Activated naive CD8-positive, alpha-beta T cell treated with anti-CD3 and anti-CD28 coated beads for 36 hours (primary cell): ENCODE measurements at regions not wholly inside any gene's neighbourhood (a gene's known extent, or its start where the extent isn't known, plus 50 kb on each side); places are given as distances from the start of the nearest gene placed in this dataset.

Experiments used
- DNase-seq: peaks from one replicate; pipeline ENCODE4 v3.0.0; 2021
- H3K27ac Mint-ChIP-seq: one replicate; pipeline ENCODE4 v1.8.0; 2022; ENCODE audit warnings: mild to moderate bottlenecking, moderate library complexity, mixed read lengths
- H3K27me3 Mint-ChIP-seq: one replicate; pipeline ENCODE4 v1.8.0; 2022; ENCODE audit warnings: mild to moderate bottlenecking, mixed read lengths
- H3K36me3 Mint-ChIP-seq: one replicate; pipeline ENCODE4 v1.8.0; 2021; ENCODE audit warnings: mild to moderate bottlenecking, mixed read lengths
- H3K4me1 Mint-ChIP-seq: one replicate; pipeline ENCODE4 v1.8.0; 2021; ENCODE audit warnings: mixed read lengths
- H3K4me3 Mint-ChIP-seq: one replicate; pipeline ENCODE4 v1.8.0; 2022; ENCODE audit warnings: mild to moderate bottlenecking, moderate library complexity, mixed read lengths
- H3K9me3 Mint-ChIP-seq: one replicate; pipeline ENCODE4 v1.8.0; 2022; ENCODE audit warnings: mixed read lengths

- no peak for DNase-seq
- Mint-ChIP-seq H3K27me3 (peaks cover 4% of the 10 kb centered on the region), H3K27ac (no peak overlapping the region), H3K36me3 (no peaks in the 10 kb centered on the region), H3K9me3 (no peaks in the 10 kb centered on the region), H3K4me1 (no peaks in the 10 kb centered on the region), H3K4me3 (no peak overlapping the region)
Measured at GRCh38 chr9:73039271-73040263, 86.7 kb upstream of the ALDH1A1 start.

GRCh38 chr9:73038613-73039012 is 85.8 kb upstream of the ALDH1A1 start:
- no peak overlapping the region for H3K27ac Mint-ChIP-seq
- H3K36me3 Mint-ChIP-seq: no peaks in the 10 kb centered on the region
- H3K4me3 Mint-ChIP-seq: no peak overlapping the region
- DNase-seq: no peak
- no peaks in the 10 kb centered on the region for H3K9me3 Mint-ChIP-seq
- no peaks in the 10 kb centered on the region for H3K4me1 Mint-ChIP-seq
- H3K27me3 Mint-ChIP-seq: peaks cover 7% of the 10 kb centered on the region

GRCh38 chr9:73038089-73038509 is 85.2 kb upstream of the ALDH1A1 start:
- Mint-ChIP-seq H3K9me3 (no peaks in the 10 kb centered on the region), H3K27ac (no peak overlapping the region), H3K4me3 (no peak overlapping the region), H3K4me1 (no peaks in the 10 kb centered on the region), H3K36me3 (no peaks in the 10 kb centered on the region), H3K27me3 (peaks cover 7% of the 10 kb centered on the region)
- no peak for DNase-seq

GRCh38 chr9:73037613-73038012 is 84.8 kb upstream of the ALDH1A1 start:
- H3K27me3 Mint-ChIP-seq: peaks cover 7% of the 10 kb centered on the region
- DNase-seq: no peak
- H3K9me3 Mint-ChIP-seq: no peaks in the 10 kb centered on the region
- H3K4me1 Mint-ChIP-seq: no peaks in the 10 kb centered on the region
- no peaks in the 10 kb centered on the region for H3K36me3 Mint-ChIP-seq
- no peak overlapping the region for H3K27ac Mint-ChIP-seq
- no peak overlapping the region for H3K4me3 Mint-ChIP-seq

- H3K27ac Mint-ChIP-seq: no peak overlapping the region
- no peaks in the 10 kb centered on the region for H3K36me3 Mint-ChIP-seq
- H3K27me3 Mint-ChIP-seq: peaks cover 7% of the 10 kb centered on the region
Measured at GRCh38 chr9:73034962-73035361, 82.1 kb upstream of the ALDH1A1 start.

GRCh38 chr9:73031350-73031749 is 78.5 kb upstream of the ALDH1A1 start:
- DNase-seq: no peak
- H3K4me3 Mint-ChIP-seq: no peak overlapping the region
- no peaks in the 10 kb centered on the region for H3K9me3 Mint-ChIP-seq
- H3K27ac Mint-ChIP-seq: no peak overlapping the region
- no peaks in the 10 kb centered on the region for H3K36me3 Mint-ChIP-seq
- peaks cover 4% of the 10 kb centered on the region for H3K27me3 Mint-ChIP-seq
- no peaks in the 10 kb centered on the region for H3K4me1 Mint-ChIP-seq

More at GRCh38 chr9:73034962-73035361, 82.1 kb upstream of the ALDH1A1 start:
- no peaks in the 10 kb centered on the region for H3K4me1 Mint-ChIP-seq
- no peak overlapping the region for H3K4me3 Mint-ChIP-seq
- DNase-seq: no peak
- H3K9me3 Mint-ChIP-seq: no peaks in the 10 kb centered on the region

GRCh38 chr9:73030370-73031030 is 77.6 kb upstream of the ALDH1A1 start:
- Mint-ChIP-seq H3K27ac (no peak overlapping the region), H3K27me3 (peaks cover 4% of the 10 kb centered on the region), H3K4me3 (no peak overlapping the region), H3K9me3 (no peaks in the 10 kb centered on the region), H3K36me3 (no peaks in the 10 kb centered on the region), H3K4me1 (no peaks in the 10 kb centered on the region)
- DNase-seq: no peak

GRCh38 chr9:73029346-73029745 is 76.5 kb upstream of the ALDH1A1 start:
- Mint-ChIP-seq H3K9me3 (no peaks in the 10 kb centered on the region), H3K4me1 (no peaks in the 10 kb centered on the region), H3K27me3 (peaks cover 4% of the 10 kb centered on the region), H3K36me3 (no peaks in the 10 kb centered on the region), H3K4me3 (no peak overlapping the region), H3K27ac (no peak overlapping the region)
- no peak for DNase-seq

GRCh38 chr9:73026375-73026774 is 73.5 kb upstream of the ALDH1A1 start:
- peaks cover 8% of the 10 kb centered on the region for H3K4me1 Mint-ChIP-seq
- DNase-seq: no peak
- no peaks in the 10 kb centered on the region for H3K27me3 Mint-ChIP-seq
- no peak overlapping the region for H3K27ac Mint-ChIP-seq
- H3K4me3 Mint-ChIP-seq: no peak overlapping the region
- H3K36me3 Mint-ChIP-seq: no peaks in the 10 kb centered on the region
- no peaks in the 10 kb centered on the region for H3K9me3 Mint-ChIP-seq

- H3K4me1 Mint-ChIP-seq: peaks cover 8% of the 10 kb centered on the region
- H3K4me3 Mint-ChIP-seq: no peak overlapping the region
- no peaks in the 10 kb centered on the region for H3K27me3 Mint-ChIP-seq
- no peaks in the 10 kb centered on the region for H3K9me3 Mint-ChIP-seq
- H3K27ac Mint-ChIP-seq: no peak overlapping the region
- H3K36me3 Mint-ChIP-seq: no peaks in the 10 kb centered on the region
- no peak for DNase-seq
Measured at GRCh38 chr9:73024601-73025034, 71.8 kb upstream of the ALDH1A1 start.

GRCh38 chr9:73023025-73023541 is 70.2 kb upstream of the ALDH1A1 start:
- peak overlapping the region; percentile 35 for H3K27ac Mint-ChIP-seq
- no peak overlapping the region for H3K4me3 Mint-ChIP-seq
- DNase-seq: peak; percentile 36
- peaks cover 8% of the 10 kb centered on the region for H3K4me1 Mint-ChIP-seq
- H3K36me3 Mint-ChIP-seq: no peaks in the 10 kb centered on the region
- H3K9me3 Mint-ChIP-seq: no peaks in the 10 kb centered on the region
- H3K27me3 Mint-ChIP-seq: no peaks in the 10 kb centered on the region

- peaks cover 8% of the 10 kb centered on the region for H3K4me1 Mint-ChIP-seq
- DNase-seq: no peak
- H3K27ac Mint-ChIP-seq: no peak overlapping the region
- H3K9me3 Mint-ChIP-seq: no peaks in the 10 kb centered on the region
- no peak overlapping the region for H3K4me3 Mint-ChIP-seq
- no peaks in the 10 kb centered on the region for H3K36me3 Mint-ChIP-seq
- no peaks in the 10 kb centered on the region for H3K27me3 Mint-ChIP-seq
Measured at GRCh38 chr9:73022353-73022752, 69.5 kb upstream of the ALDH1A1 start.

GRCh38 chr9:73020877-73021276 is 68.0 kb upstream of the ALDH1A1 start:
- no peak overlapping the region for H3K27ac Mint-ChIP-seq
- H3K36me3 Mint-ChIP-seq: no peaks in the 10 kb centered on the region
- no peak overlapping the region for H3K4me3 Mint-ChIP-seq
- DNase-seq: no peak
- H3K27me3 Mint-ChIP-seq: no peaks in the 10 kb centered on the region
- peaks cover 8% of the 10 kb centered on the region for H3K4me1 Mint-ChIP-seq
- no peaks in the 10 kb centered on the region for H3K9me3 Mint-ChIP-seq

- Mint-ChIP-seq H3K4me3 (no peak overlapping the region), H3K36me3 (no peaks in the 10 kb centered on the region), H3K9me3 (no peaks in the 10 kb centered on the region), H3K27me3 (peaks cover 9% of the 10 kb centered on the region), H3K27ac (no peak overlapping the region), H3K4me1 (no peaks in the 10 kb centered on the region)
- DNase-seq: no peak
Measured at GRCh38 chr9:73014011-73014410, 61.2 kb upstream of the ALDH1A1 start.

GRCh38 chr9:73011956-73012355 is 59.1 kb upstream of the ALDH1A1 start:
- H3K36me3 Mint-ChIP-seq: no peaks in the 10 kb centered on the region
- no peak for DNase-seq
- no peaks in the 10 kb centered on the region for H3K4me1 Mint-ChIP-seq
- H3K9me3 Mint-ChIP-seq: no peaks in the 10 kb centered on the region
- peaks cover 20% of the 10 kb centered on the region for H3K27me3 Mint-ChIP-seq
- H3K4me3 Mint-ChIP-seq: no peak overlapping the region
- no peak overlapping the region for H3K27ac Mint-ChIP-seq
